ENCODE measurements at regions not wholly inside any gene's neighbourhood (a gene's known extent, or its start where the extent isn't known, plus 50 kb on each side); places are given as distances from the start of the nearest gene placed in this dataset.

- Histone ChIP-seq H3K36me3 (replicated peaks in 1 of 2; ENCODE audit: insufficient read depth in 1 of 2, low read depth in 2 of 2) (no peaks in the 10 kb centered on the region), H3K27me3 (no peaks in the 10 kb centered on the region), H3K4me1 (no peaks in the 10 kb centered on the region), H3K4me3 (no peak overlapping the region), H3K27ac (no peak overlapping the region), H3K9me3 (no peaks in the 10 kb centered on the region)
- ATAC-seq: no peak
- 71 to 82% methylated on average over 14 to 16 of the region's 17 CpGs for WGBS, 2 donors
- intact Hi-C loops (cut with DNase I): no loop called here
- DNase-seq: peak in 1 of 4 donors; percentile 8
- TF ChIP-seq, protein P1, sequence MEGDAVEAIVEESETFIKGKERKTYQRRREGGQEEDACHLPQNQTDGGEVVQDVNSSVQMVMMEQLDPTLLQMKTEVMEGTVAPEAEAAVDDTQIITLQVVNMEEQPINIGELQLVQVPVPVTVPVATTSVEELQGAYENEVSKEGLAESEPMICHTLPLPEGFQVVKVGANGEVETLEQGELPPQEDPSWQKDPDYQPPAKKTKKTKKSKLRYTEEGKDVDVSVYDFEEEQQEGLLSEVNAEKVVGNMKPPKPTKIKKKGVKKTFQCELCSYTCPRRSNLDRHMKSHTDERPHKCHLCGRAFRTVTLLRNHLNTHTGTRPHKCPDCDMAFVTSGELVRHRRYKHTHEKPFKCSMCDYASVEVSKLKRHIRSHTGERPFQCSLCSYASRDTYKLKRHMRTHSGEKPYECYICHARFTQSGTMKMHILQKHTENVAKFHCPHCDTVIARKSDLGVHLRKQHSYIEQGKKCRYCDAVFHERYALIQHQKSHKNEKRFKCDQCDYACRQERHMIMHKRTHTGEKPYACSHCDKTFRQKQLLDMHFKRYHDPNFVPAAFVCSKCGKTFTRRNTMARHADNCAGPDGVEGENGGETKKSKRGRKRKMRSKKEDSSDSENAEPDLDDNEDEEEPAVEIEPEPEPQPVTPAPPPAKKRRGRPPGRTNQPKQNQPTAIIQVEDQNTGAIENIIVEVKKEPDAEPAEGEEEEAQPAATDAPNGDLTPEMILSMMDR (IDR thresholded peaks at IDR 0.05): no peak
- no peak for TF ChIP-seq POLR2A (IDR thresholded peaks at IDR 0.05)
Observed at GRCh38 chr2:239729151-239729550, 296.0 kb downstream of the NDUFA10 start.

- H3K9me3 ChIP-seq: no peaks in the 10 kb centered on the region
- no peak overlapping the region for H3K4me3 ChIP-seq
- no peaks in the 10 kb centered on the region for H3K4me1 ChIP-seq
- DNase-seq (peak in 1 of 4 donors; percentile 5), ATAC-seq (no peak)
- H3K27me3 ChIP-seq: no peaks in the 10 kb centered on the region
- intact Hi-C loops (cut with DNase I): no loop called here
- no peaks in the 10 kb centered on the region for H3K36me3 ChIP-seq (replicated peaks in 1 of 2; ENCODE audit: insufficient read depth in 1 of 2, low read depth in 2 of 2)
- no peak for TF ChIP-seq POLR2A (IDR thresholded peaks at IDR 0.05)
- TF ChIP-seq, protein P1 (IDR thresholded peaks at IDR 0.05): no peak
- H3K27ac ChIP-seq: no peak overlapping the region
- 66 to 76% methylated on average over 15 of the region's 15 CpGs for WGBS, 2 donors
Observed at GRCh38 chr2:239728751-239729150, 296.4 kb downstream of the NDUFA10 start.

DNA sequence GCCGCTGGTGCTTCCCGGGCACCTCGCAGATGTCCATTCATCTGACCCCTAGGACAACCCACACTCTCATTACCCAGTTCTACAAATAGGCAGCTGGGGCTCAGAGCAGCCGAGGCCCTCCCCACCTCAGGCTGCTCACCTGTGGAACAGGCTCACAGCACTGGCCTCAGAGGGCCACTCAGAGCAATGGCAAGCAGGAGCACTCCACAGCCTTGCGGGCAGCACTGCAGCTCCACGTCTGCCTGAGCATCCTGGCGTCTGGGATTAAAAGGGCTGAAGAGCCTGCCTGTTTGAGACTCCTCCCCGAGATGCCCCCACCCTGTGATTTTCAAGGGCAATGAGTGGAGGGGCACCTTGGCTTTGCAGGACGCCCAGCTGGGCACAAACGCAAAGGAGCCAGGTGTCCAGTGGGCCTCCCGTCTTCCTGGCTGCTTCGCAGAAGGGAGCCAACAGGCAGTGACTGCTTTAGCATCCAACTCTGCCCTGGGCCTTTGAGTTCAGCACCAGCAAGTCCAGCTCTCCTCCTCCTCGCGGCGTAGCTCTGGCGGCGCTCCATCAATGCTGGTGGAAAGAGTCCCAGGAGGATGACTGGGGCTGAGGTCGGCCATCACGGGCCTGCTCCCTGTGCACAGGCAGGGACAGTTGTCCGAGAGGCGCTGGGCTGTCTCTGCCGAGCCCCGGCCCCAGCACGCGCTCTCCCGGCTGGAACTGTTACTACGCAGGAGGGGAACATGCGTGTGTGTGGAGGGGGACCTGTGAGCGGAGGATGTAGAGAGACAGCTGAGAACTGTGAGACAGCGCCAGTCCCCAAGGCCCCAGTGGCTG lies 297.2 kb downstream of the NDUFA10 start:
- no peak overlapping the region for H3K27ac ChIP-seq
- intact Hi-C loops (cut with DNase I): no loop called here
- H3K27me3 ChIP-seq: no peaks in the 10 kb centered on the region
- 64 to 68% methylated on average over 5 to 29 of the region's 30 CpGs for WGBS, 2 donors
- ATAC-seq: no peak
- peak in 1 of 4 donors; percentile 13 for DNase-seq
- H3K36me3 ChIP-seq (replicated peaks in 1 of 2; ENCODE audit: insufficient read depth in 1 of 2, low read depth in 2 of 2): no peaks in the 10 kb centered on the region
- no peak overlapping the region for H3K4me3 ChIP-seq
- H3K9me3 ChIP-seq: no peaks in the 10 kb centered on the region
- no peaks in the 10 kb centered on the region for H3K4me1 ChIP-seq
- TF ChIP-seq, protein P1 (IDR thresholded peaks at IDR 0.05): no peak

GRCh38 chr2:239727182-239727775 lies 297.9 kb downstream of the NDUFA10 start:
- Histone ChIP-seq H3K4me1 (no peaks in the 10 kb centered on the region), H3K27me3 (no peaks in the 10 kb centered on the region), H3K27ac (no peak overlapping the region), H3K4me3 (no peak overlapping the region), H3K36me3 (replicated peaks in 1 of 2; ENCODE audit: insufficient read depth in 1 of 2, low read depth in 2 of 2) (no peaks in the 10 kb centered on the region), H3K9me3 (no peaks in the 10 kb centered on the region)
- DNase-seq: peak in 1 of 4 donors; percentile 6
- 60 to 67% methylated on average over 1 to 16 of the region's 16 CpGs for WGBS, 2 donors
- no peak for TF ChIP-seq POLR2A (IDR thresholded peaks at IDR 0.05)
- TF ChIP-seq, protein P1 (IDR thresholded peaks at IDR 0.05): no peak
- intact Hi-C loops (cut with DNase I): no loop called here
- no peak for ATAC-seq
